Kidney (tissue), 13 donors: ENCODE measurements at regions not wholly inside any gene's neighbourhood (a gene's known extent, or its start where the extent isn't known, plus 50 kb on each side); places are given as distances from the start of the nearest gene placed in this dataset.

Experiments used
- DNase-seq, 5 donors: peaks; one replicate each; pipeline ENCODE4 v3.0.0-alpha.2; 2013 to 2020
- FAIRE-seq: peaks from 2 replicates; lab custom pipeline; 2012; peaks lifted over from hg19 to GRCh38; lab: Jason Lieb, UNC
- H3K27ac ChIP-seq, 2 donors: one replicate each; pipeline ENCODE4 v1.7.0; 2013; ENCODE audit warnings: low read depth in 2 of 2, low read length in 2 of 2, inconsistent platforms in 1 of 2
- H3K27me3 ChIP-seq: one replicate; pipeline ENCODE4 v1.7.1; 2013; ENCODE audit warnings: low read length, inconsistent platforms; ENCODE audit not compliant: control insufficient read depth, insufficient read depth
- H3K36me3 ChIP-seq, 3 donors: one replicate each; pipeline versions ENCODE4 v1.7.0 to v1.7.1; 2013; ENCODE audit warnings: low read length in 3 of 3, control low read depth in 1 of 3, inconsistent platforms in 1 of 3; ENCODE audit not compliant: insufficient read depth in 3 of 3, control insufficient read depth in 2 of 3
- H3K4me1 ChIP-seq, 3 donors: one replicate each; pipeline versions ENCODE4 v1.7.0 to v1.7.1; 2013; ENCODE audit warnings: low read length in 3 of 3, inconsistent platforms in 1 of 3, low read depth in 1 of 3; ENCODE audit not compliant: control insufficient read depth in 2 of 3, insufficient read depth in 2 of 3
- H3K4me3 ChIP-seq, 3 donors: one replicate each; pipeline versions ENCODE4 v1.7.0 to v1.8.1; 2013; ENCODE audit warnings: low read length in 3 of 3, control low read depth in 1 of 3, inconsistent platforms in 1 of 3
- H3K9ac ChIP-seq, 3 donors: one replicate each; pipeline versions ENCODE4 v1.7.0 to v1.7.1; 2013; ENCODE audit warnings: low read length in 3 of 3, control low read depth in 1 of 3, inconsistent platforms in 1 of 3
- H3K9me3 ChIP-seq, 3 donors: one replicate each; pipeline versions ENCODE4 v1.7.0 to v1.7.1; 2013; ENCODE audit warnings: low read length in 3 of 3, control low read depth in 1 of 3, inconsistent platforms in 1 of 3; ENCODE audit not compliant: control insufficient read depth in 2 of 3, insufficient read depth in 1 of 3
- intact Hi-C: fragments of 100-400 bp; cut with DNase I; formaldehyde crosslinking; loops from one replicate; pipeline ENCODE4 v1.11.1; 2022
- TF ChIP-seq, protein P1 (sequence below): IDR thresholded peaks from 3 replicates; pipeline ENCODE4 v1.5.1; 2012; ENCODE audit warnings: mild to moderate bottlenecking, moderate library complexity, borderline replicate concordance; ENCODE audit not compliant: insufficient read depth; ENCODE audit errors: extremely low read depth
- donor health status: control.
- donor health status: control.
- donor health status: control.
- donor health status: control.
- donor health status: control.
- donor health status: DM: yes; HTN: yes; CAD: no.
- donor health status: Normal renal cell carcinoma (clear cell type).

DNA sequence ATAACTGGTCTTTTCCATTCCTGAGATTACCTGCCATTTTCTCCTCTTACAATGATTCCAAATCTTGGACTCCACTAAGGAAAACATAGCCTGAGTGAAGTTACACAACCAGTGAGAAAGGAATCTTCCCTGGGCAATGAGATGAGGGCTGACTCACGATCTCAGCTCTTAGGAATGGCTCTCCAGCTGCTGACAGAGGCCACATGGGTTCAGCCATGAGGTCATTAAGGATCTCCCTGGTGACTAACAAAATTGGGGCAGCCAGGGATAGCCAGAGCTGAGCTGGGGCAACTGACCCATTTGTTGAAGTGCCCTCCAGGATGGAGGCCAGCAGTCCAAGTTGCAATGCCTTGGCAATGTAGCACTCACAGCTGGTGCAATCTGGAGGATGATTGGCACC is 78.7 kb upstream of the MKLN1 start:
- Histone ChIP-seq H3K4me3 (no peak overlapping the region), H3K9ac (no peak overlapping the region), H3K36me3 (no peaks in the 10 kb centered on the region), H3K27ac (no peak overlapping the region), H3K27me3 (no peaks in the 10 kb centered on the region), H3K9me3 (no peaks in the 10 kb centered on the region), H3K4me1 (no peaks in the 10 kb centered on the region)
- FAIRE-seq = no peak
- DNase-seq = peak in 1 of 5 donors; percentile 75
- intact Hi-C loops = no loop called here
- TF ChIP-seq, protein P1, sequence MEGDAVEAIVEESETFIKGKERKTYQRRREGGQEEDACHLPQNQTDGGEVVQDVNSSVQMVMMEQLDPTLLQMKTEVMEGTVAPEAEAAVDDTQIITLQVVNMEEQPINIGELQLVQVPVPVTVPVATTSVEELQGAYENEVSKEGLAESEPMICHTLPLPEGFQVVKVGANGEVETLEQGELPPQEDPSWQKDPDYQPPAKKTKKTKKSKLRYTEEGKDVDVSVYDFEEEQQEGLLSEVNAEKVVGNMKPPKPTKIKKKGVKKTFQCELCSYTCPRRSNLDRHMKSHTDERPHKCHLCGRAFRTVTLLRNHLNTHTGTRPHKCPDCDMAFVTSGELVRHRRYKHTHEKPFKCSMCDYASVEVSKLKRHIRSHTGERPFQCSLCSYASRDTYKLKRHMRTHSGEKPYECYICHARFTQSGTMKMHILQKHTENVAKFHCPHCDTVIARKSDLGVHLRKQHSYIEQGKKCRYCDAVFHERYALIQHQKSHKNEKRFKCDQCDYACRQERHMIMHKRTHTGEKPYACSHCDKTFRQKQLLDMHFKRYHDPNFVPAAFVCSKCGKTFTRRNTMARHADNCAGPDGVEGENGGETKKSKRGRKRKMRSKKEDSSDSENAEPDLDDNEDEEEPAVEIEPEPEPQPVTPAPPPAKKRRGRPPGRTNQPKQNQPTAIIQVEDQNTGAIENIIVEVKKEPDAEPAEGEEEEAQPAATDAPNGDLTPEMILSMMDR = no peak

DNA sequence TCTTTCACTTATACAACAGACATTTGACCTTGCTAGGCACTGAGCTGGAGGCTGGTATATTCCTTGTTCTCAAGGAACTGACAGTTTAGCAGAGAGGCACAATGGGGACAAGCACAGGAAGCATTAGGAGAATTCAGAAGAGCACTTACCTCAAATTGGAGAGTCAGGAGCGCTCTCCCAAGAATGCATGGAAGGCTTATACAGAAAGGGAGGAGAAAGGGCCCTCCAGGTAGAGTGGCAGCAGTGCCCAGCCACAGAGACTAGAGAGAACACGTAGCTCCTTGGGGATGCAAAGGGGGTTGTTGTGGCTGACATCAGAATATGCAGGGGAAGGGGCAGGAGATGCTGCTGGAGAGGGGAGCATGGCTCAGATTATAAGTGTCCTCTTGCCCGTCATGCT is 78.2 kb upstream of the MKLN1 start:
- H3K36me3 ChIP-seq = no peaks in the 10 kb centered on the region
- intact Hi-C loops = no loop called here
- H3K4me3 ChIP-seq = no peak overlapping the region
- no peak overlapping the region for H3K27ac ChIP-seq
- TF ChIP-seq, protein P1 = no peak
- DNase-seq (no peak), FAIRE-seq (no peak)
- no peak overlapping the region for H3K9ac ChIP-seq
- H3K9me3 ChIP-seq = no peaks in the 10 kb centered on the region
- H3K27me3 ChIP-seq = no peaks in the 10 kb centered on the region
- H3K4me1 ChIP-seq = no peaks in the 10 kb centered on the region

DNA sequence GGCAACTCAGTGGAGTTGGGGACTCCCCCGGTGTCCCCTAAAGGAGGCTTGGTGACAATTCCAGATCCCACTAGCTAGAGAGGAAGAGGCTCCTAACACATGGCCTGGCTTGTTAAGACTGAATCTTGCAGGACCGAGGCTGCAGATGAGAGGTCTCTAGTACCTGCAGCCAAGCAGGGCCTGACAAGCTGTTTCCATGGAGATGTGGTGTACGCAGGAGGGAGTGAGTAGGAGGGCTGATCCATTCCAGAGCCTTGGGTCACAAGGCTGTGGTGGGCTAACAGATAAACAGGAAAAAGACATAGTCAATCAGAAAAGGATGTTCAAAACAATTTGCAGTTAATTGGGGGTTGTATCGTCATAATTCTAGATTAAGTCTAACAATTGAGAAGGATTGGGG is 77.3 kb upstream of the MKLN1 start:
- TF ChIP-seq, protein P1 = no peak
- Histone ChIP-seq H3K36me3 (no peaks in the 10 kb centered on the region), H3K27ac (no peak overlapping the region), H3K4me1 (no peaks in the 10 kb centered on the region), H3K9me3 (peaks cover 0 to 7% (median 3%) of the 10 kb centered on the region in 3 donors), H3K4me3 (no peak overlapping the region), H3K9ac (no peak overlapping the region), H3K27me3 (no peaks in the 10 kb centered on the region)
- DNase-seq (peak in 4 of 5 donors; percentile 51 to 63 (median 56)), FAIRE-seq (no peak)
- intact Hi-C loops = no loop called here

DNA sequence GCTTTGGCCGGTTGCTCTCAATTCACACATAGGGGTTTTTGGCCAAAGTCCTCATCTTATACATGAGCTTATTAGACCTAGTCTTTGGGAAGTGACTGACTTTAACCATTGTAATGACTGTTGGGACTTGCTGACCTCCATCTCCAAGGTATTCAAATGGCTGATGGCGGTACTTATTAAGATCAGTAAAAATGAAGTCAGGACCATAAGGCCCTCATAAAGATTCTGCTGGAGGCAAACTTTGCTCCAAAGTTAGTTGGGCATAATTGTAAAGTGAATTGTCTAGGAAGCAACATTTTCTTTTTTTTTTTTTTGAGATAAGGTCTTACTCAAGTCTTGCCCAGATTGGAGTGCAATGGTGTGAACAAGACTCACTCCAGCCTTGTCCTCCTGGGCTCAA is 76.3 kb upstream of the MKLN1 start:
- DNase-seq = no peak
- TF ChIP-seq, protein P1 = no peak
- no peaks in the 10 kb centered on the region for H3K4me1 ChIP-seq
- intact Hi-C loops = no loop called here
- no peaks in the 10 kb centered on the region for H3K27me3 ChIP-seq
- no peak overlapping the region for H3K27ac ChIP-seq
- H3K9me3 ChIP-seq = peaks cover 0 to 9% (median 3%) of the 10 kb centered on the region in 3 donors
- no peak overlapping the region for H3K9ac ChIP-seq
- no peaks in the 10 kb centered on the region for H3K36me3 ChIP-seq
- no peak overlapping the region for H3K4me3 ChIP-seq
- no peak for FAIRE-seq
